GM23338 (cell line): ENCODE measurements at regions not wholly inside any gene's neighbourhood (a gene's known extent, or its start where the extent isn't known, plus 50 kb on each side); places are given as distances from the start of the nearest gene placed in this dataset.

Source experiments
- ATAC-seq: fragments of 200-7000 bp; cut with Tn5 transposase; 3 replicates; pipeline ENCODE4 v1.9.1; 2020
- DNase-seq: peaks from one replicate; pipeline ENCODE4 v3.0.0-alpha.2; 2015; ENCODE audit warnings: low spot score
- H2AFZ ChIP-seq: fragments of 200-600 bp; sonication (generic); 2 replicates; pipeline ENCODE4 v1.8.0; 2016; ENCODE audit warnings: antibody characterized with exemption, mild to moderate bottlenecking, moderate library complexity
- H3F3A ChIP-seq: fragments of 200-600 bp; sonication (generic); replicated peaks from 2 replicates; pipeline ENCODE4 v1.8.0; 2017; ENCODE audit warnings: antibody characterized with exemption, mixed run types, low read depth
- H3K27ac ChIP-seq: fragments of 200-600 bp; sonication (generic); 2 replicates; pipeline ENCODE4 v1.6.1; 2016; ENCODE audit warnings: low read depth
- H3K27me3 ChIP-seq: fragments of 200-600 bp; sonication (generic); 2 replicates; pipeline ENCODE4 v1.8.0; 2016; ENCODE audit warnings: mild to moderate bottlenecking, mixed run types, moderate library complexity; ENCODE audit not compliant: insufficient read depth
- H3K36me3 ChIP-seq: fragments of 200-600 bp; sonication (generic); 2 replicates; pipeline ENCODE4 v1.8.0; 2016; ENCODE audit warnings: mild to moderate bottlenecking; ENCODE audit not compliant: insufficient read depth
- H3K4me1 ChIP-seq: fragments of 200-600 bp; sonication (generic); 2 replicates; pipeline ENCODE4 v1.8.0; 2016; ENCODE audit warnings: mild to moderate bottlenecking, moderate library complexity; ENCODE audit not compliant: insufficient read depth
- H3K4me2 ChIP-seq: fragments of 200-600 bp; sonication (generic); 2 replicates; pipeline ENCODE4 v1.7.1; 2017; ENCODE audit warnings: mixed run types
- H3K4me3 ChIP-seq: fragments of 200-600 bp; sonication (generic); 2 replicates; pipeline ENCODE4 v1.6.1; 2016; ENCODE audit warnings: mixed run types
- H3K79me2 ChIP-seq: fragments of 200-600 bp; sonication (generic); replicated peaks from 2 replicates; pipeline ENCODE4 v1.8.0; 2017; ENCODE audit warnings: mild to moderate bottlenecking; ENCODE audit not compliant: insufficient read depth
- H3K9me2 ChIP-seq: fragments of 200-600 bp; sonication (generic); 2 replicates; pipeline ENCODE4 v1.8.0; 2017; ENCODE audit not compliant: insufficient read depth
- H4K20me1 ChIP-seq: fragments of 200-600 bp; sonication (generic); replicated peaks from 2 replicates; pipeline ENCODE4 v1.8.0; 2017; ENCODE audit warnings: mild to moderate bottlenecking; ENCODE audit not compliant: insufficient read depth
- H3K27ac Mint-ChIP-seq: 2 replicates; pipeline ENCODE4 v1.8.0; 2020; ENCODE audit warnings: inconsistent platforms, mild to moderate bottlenecking, moderate library complexity, mixed read lengths
- H3K27me3 Mint-ChIP-seq: 3 replicates; pipeline ENCODE4 v1.8.0; 2022; ENCODE audit warnings: low read depth, mild to moderate bottlenecking, moderate library complexity, mixed read lengths, inconsistent platforms; ENCODE audit not compliant: insufficient read depth, poor library complexity
- H3K36me3 Mint-ChIP-seq: 3 replicates; pipeline ENCODE4 v1.8.0; 2021; ENCODE audit warnings: low read depth, mild to moderate bottlenecking, inconsistent platforms, moderate library complexity, mixed read lengths
- H3K4me1 Mint-ChIP-seq: 3 replicates; pipeline ENCODE4 v1.8.0; 2020; ENCODE audit warnings: mild to moderate bottlenecking, inconsistent platforms, mixed read lengths
- H3K4me3 Mint-ChIP-seq: 3 replicates; pipeline ENCODE4 v1.8.0; 2021; ENCODE audit warnings: moderate library complexity, mild to moderate bottlenecking, inconsistent platforms, mixed read lengths
- H3K9me3 Mint-ChIP-seq: 3 replicates; pipeline ENCODE4 v1.8.0; 2020; ENCODE audit warnings: moderate library complexity, mild to moderate bottlenecking, inconsistent platforms, mixed read lengths
- CREB1 ChIP-seq: fragments of 250-450 bp; sonication (Bioruptor Pico); IDR thresholded peaks from 2 replicates; pipeline ENCODE4 v1.5.0; 2020; ENCODE audit warnings: low read depth, mild to moderate bottlenecking, moderate library complexity
- CTCF ChIP-seq, 2 experiments: fragments of 200-600 bp in 1 of 2; sonication (generic) in 1 of 2; conservative IDR thresholded peaks; 2 replicates each; pipeline versions ENCODE4 v1.5.1 to v1.6.1; 2016 to 2017; ENCODE audit warnings: antibody characterized with exemption in 2 of 2, low read depth in 2 of 2, mild to moderate bottlenecking in 2 of 2, moderate library complexity in 1 of 2
- ETS1 ChIP-seq: IDR thresholded peaks from 2 replicates; pipeline ENCODE4 v1.6.1; 2016; ENCODE audit warnings: antibody characterized with exemption
- EZH2 ChIP-seq: fragments of 200-600 bp; sonication (generic); IDR thresholded peaks from one replicate; pipeline ENCODE4 v1.8.0; 2017; ENCODE audit warnings: antibody characterized with exemption, mild to moderate bottlenecking, low read depth; ENCODE audit not compliant: unreplicated experiment
- EZH2phosphoT487 ChIP-seq: fragments of 200-600 bp; sonication (generic); IDR thresholded peaks from one replicate; pipeline ENCODE4 v1.8.1; 2018; ENCODE audit warnings: antibody characterized with exemption; ENCODE audit not compliant: unreplicated experiment
- JUNB ChIP-seq: IDR thresholded peaks from one replicate; pipeline ENCODE4 v1.6.1; 2016; ENCODE audit warnings: antibody characterized with exemption; ENCODE audit not compliant: unreplicated experiment
- NANOG ChIP-seq: IDR thresholded peaks from 2 replicates; pipeline ENCODE4 v1.6.1; 2016; ENCODE audit warnings: antibody characterized with exemption, borderline replicate concordance
- POLR2AphosphoS5 ChIP-seq: IDR thresholded peaks from 2 replicates; pipeline ENCODE4 v1.6.1; 2016; ENCODE audit warnings: antibody characterized with exemption, low read depth
- REST ChIP-seq: IDR thresholded peaks from one replicate; pipeline ENCODE4 v1.6.1; 2018; ENCODE audit warnings: antibody characterized with exemption; ENCODE audit not compliant: unreplicated experiment
- STAT1 ChIP-seq: IDR thresholded peaks from one replicate; pipeline ENCODE4 v1.6.1; 2016; ENCODE audit warnings: antibody characterized with exemption; ENCODE audit not compliant: unreplicated experiment
- ZNF114 ChIP-seq: fragments of 250-450 bp; sonication (Bioruptor Pico); IDR thresholded peaks from 2 replicates; pipeline ENCODE4 v1.5.0; 2020; ENCODE audit warnings: mild to moderate bottlenecking, moderate library complexity
- ZNF331 ChIP-seq: fragments of 250-450 bp; sonication (Bioruptor Pico); IDR thresholded peaks from 2 replicates; pipeline ENCODE4 v1.5.0; 2020; ENCODE audit warnings: low read depth, mild to moderate bottlenecking, moderate library complexity
- ZNF462 ChIP-seq: fragments of 250-450 bp; sonication (Bioruptor Pico); IDR thresholded peaks from 2 replicates; pipeline ENCODE4 v1.5.0; 2020; ENCODE audit warnings: mild to moderate bottlenecking, moderate library complexity

- Histone ChIP-seq H3K4me2 (no peak overlapping the region), H3K27me3 (no peaks in the 10 kb centered on the region), H3K27ac (no peak overlapping the region), H2AFZ (peak overlapping the region; percentile 73; the same call in 1 of the 2 replicates), H3K36me3 (no peaks in the 10 kb centered on the region), H4K20me1 (no peaks in the 10 kb centered on the region), H3K79me2 (no peaks in the 10 kb centered on the region), H3K9me2 (no peaks in the 10 kb centered on the region), H3F3A (no peaks in the 10 kb centered on the region), H3K4me1 (no peaks in the 10 kb centered on the region; the same call in 1 of the 2 replicates), H3K4me3 (no peak overlapping the region)
- no peak for TF ChIP-seq EZH2phosphoT487
- no peak for TF ChIP-seq ZNF462 (CRISPR knock-in tag)
- TF ChIP-seq JUNB = no peak
- TF ChIP-seq ZNF114 (CRISPR knock-in tag) = no peak
- TF ChIP-seq ZNF331 (CRISPR knock-in tag) = no peak
- TF ChIP-seq NANOG = no peak
- no peak for TF ChIP-seq STAT1
- no peak for TF ChIP-seq POLR2AphosphoS5
- TF ChIP-seq REST = no peak
- no peak for TF ChIP-seq CTCF (conservative IDR thresholded peaks at IDR 0.05; ENCODE audit: low read depth in 2 of 2)
- no peak for TF ChIP-seq EZH2
- TF ChIP-seq CREB1 (CRISPR knock-in tag) = no peak
- TF ChIP-seq ETS1 = no peak
- H3K4me1 Mint-ChIP-seq = peaks cover 8% of the 10 kb centered on the region; the same call in 2 of the 3 replicates
- ATAC-seq (no peak), DNase-seq (no peak)
- H3K36me3 Mint-ChIP-seq = no peaks in the 10 kb centered on the region
- H3K9me3 Mint-ChIP-seq = no peaks in the 10 kb centered on the region
- no peaks in the 10 kb centered on the region for H3K27me3 Mint-ChIP-seq
- H3K27ac Mint-ChIP-seq = no peak overlapping the region
- H3K4me3 Mint-ChIP-seq = no peak overlapping the region
Observed at GRCh38 chr2:33810046-33810835, 211.1 kb upstream of the FAM98A start.
